ENCODE measurements at regions not wholly inside any gene's neighbourhood (a gene's known extent, or its start where the extent isn't known, plus 50 kb on each side); places are given as distances from the start of the nearest gene placed in this dataset.

DNA sequence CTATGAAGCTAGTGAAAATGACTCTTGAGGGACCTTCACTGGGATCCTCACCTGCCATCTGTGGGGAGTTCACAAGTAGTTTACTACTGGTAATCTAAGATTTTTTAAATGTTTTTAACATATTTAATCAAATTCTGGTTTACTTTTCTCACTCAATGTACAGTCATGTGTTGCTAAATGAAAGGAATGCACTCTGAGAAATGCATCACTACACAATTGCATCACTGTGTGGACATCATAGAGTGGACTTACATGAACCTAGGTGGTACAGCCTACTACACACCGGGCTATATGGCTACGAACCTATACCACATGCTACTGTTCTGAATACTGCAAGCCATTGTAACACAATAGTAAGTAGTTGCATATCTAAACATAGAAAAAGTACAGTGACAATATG, 528.0 kb downstream of the BCL11A start:
- Histone ChIP-seq H3K9me3 (ENCODE audit: control insufficient read depth in 2 of 2, insufficient read depth in 1 of 2, low read depth in 1 of 2, low read length in 1 of 2) (peaks cover 0 to 2% of the 10 kb centered on the region in 2 donors), H3K4me1 (ENCODE audit: control insufficient read depth in 2 of 2, insufficient read depth in 2 of 2, low read length in 1 of 2) (no peaks in the 10 kb centered on the region), H3K36me3 (ENCODE audit: control insufficient read depth in 2 of 2, insufficient read depth in 2 of 2, low read length in 1 of 2) (no peaks in the 10 kb centered on the region), H3K27ac (ENCODE audit: low read depth in 2 of 2, low read length in 1 of 2) (no peak overlapping the region), H3K27me3 (ENCODE audit: control insufficient read depth in 1 of 2, insufficient read depth in 2 of 2, low read length in 2 of 2) (no peaks in the 10 kb centered on the region), H3K4me3 (ENCODE audit: low read depth in 1 of 2, low read length in 2 of 2) (no peak overlapping the region)
- 94 to 98% methylated on average over 2 of the region's 2 CpGs for WGBS, 2 donors

DNA sequence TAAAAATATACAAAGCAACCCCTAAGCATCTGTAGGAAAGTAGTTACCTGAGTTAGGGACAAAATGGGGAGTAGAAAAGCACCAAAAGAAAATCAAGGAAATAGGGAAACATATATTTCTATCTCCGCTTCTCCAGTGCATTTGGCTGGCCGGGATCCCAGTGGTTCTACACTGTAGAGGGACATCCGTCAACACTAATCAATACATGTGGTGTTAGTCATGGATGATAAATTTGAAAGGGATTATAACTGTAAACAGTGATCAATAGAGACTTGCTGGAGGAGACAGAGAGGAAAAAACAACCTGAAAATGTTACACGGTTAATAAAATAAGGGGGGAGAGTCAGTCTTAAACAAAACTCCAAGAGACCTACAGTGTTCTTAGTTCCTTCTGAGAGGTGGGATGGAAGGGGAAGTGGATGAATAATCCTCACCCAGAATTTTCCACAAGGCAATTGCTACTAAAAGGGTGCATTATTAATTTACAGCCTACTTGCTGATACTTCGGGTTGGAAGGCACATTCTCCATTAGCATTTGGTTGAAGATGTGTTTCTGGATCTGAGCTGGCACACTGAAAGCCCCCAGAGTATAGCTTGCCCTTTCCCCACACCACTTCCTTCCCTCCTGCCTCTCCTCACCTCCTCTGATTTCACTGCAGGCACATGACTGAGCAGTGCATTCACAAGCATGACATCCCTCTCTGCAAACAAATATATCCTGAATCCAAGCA, 530.0 kb downstream of the BCL11A start:
- WGBS, 2 donors = 72 to 77% methylated on average over 5 of the region's 5 CpGs
- H3K4me3 ChIP-seq (ENCODE audit: low read depth in 1 of 2, low read length in 2 of 2) = no peak overlapping the region

DNA sequence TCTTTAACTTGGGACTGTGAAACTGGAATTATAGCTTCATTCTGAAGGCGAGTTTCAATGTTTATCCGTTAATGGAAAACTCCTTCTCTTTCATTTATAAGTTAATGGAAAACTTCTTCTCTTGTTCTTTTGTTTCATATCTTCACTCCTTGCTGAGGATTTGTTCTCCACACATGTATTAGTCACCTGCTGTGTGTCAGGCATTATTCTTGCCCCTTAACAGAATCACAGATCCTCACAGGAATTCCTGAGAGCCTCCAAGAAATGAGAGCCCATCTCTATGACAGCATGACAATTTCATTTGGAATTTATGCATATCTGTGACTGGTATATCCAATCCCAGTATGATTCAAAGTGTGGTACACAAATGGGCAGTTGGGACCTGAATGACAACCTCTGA, 545.8 kb downstream of the BCL11A start:
- WGBS, 2 donors = 85 to 93% methylated on average over 2 of the region's 2 CpGs

More for the DNA sequence above, 530.0 kb downstream of the BCL11A start:
- Histone ChIP-seq H3K27ac (ENCODE audit: low read depth in 2 of 2, low read length in 1 of 2) (no peak overlapping the region), H3K4me1 (ENCODE audit: control insufficient read depth in 2 of 2, insufficient read depth in 2 of 2, low read length in 1 of 2) (no peaks in the 10 kb centered on the region), H3K9me3 (ENCODE audit: control insufficient read depth in 2 of 2, insufficient read depth in 1 of 2, low read depth in 1 of 2, low read length in 1 of 2) (no peaks in the 10 kb centered on the region), H3K36me3 (ENCODE audit: control insufficient read depth in 2 of 2, insufficient read depth in 2 of 2, low read length in 1 of 2) (no peaks in the 10 kb centered on the region), H3K27me3 (ENCODE audit: control insufficient read depth in 1 of 2, insufficient read depth in 2 of 2, low read length in 2 of 2) (no peaks in the 10 kb centered on the region)

DNA sequence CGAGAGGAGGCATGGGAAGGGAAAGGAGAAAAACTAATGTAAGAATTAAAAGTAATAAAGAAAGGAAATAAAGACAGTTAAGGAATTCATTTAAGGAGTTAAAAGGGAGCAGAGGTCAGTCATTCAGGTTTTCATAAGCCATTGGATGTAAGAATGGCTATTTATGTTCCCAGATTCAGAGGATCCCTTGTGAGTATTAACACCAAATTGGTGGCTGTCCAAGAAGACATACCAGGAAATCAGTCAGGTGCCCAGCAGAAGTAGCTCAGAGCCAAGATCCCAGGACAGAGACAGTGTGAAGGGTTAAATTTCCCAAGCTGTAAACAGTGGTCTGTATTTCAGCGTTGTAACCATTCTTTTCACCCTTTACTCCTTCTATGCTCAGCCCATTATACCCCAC, 550.4 kb downstream of the BCL11A start:
- 62 to 63% methylated on average over 2 of the region's 2 CpGs for WGBS, 2 donors
- H3K36me3 ChIP-seq (ENCODE audit: control insufficient read depth in 2 of 2, insufficient read depth in 2 of 2, low read length in 1 of 2) = no peaks in the 10 kb centered on the region
- no peak overlapping the region for H3K27ac ChIP-seq (ENCODE audit: low read depth in 2 of 2, low read length in 1 of 2)
- H3K4me3 ChIP-seq (ENCODE audit: low read depth in 1 of 2, low read length in 2 of 2) = no peak overlapping the region
- no peaks in the 10 kb centered on the region for H3K4me1 ChIP-seq (ENCODE audit: control insufficient read depth in 2 of 2, insufficient read depth in 2 of 2, low read length in 1 of 2)
- H3K27me3 ChIP-seq (ENCODE audit: control insufficient read depth in 1 of 2, insufficient read depth in 2 of 2, low read length in 2 of 2) = no peaks in the 10 kb centered on the region
- no peaks in the 10 kb centered on the region for H3K9me3 ChIP-seq (ENCODE audit: control insufficient read depth in 2 of 2, insufficient read depth in 1 of 2, low read depth in 1 of 2, low read length in 1 of 2)

More for the DNA sequence above, 545.8 kb downstream of the BCL11A start:
- Histone ChIP-seq H3K4me1 (ENCODE audit: control insufficient read depth in 2 of 2, insufficient read depth in 2 of 2, low read length in 1 of 2) (no peaks in the 10 kb centered on the region), H3K4me3 (ENCODE audit: low read depth in 1 of 2, low read length in 2 of 2) (no peak overlapping the region), H3K9me3 (ENCODE audit: control insufficient read depth in 2 of 2, insufficient read depth in 1 of 2, low read depth in 1 of 2, low read length in 1 of 2) (no peaks in the 10 kb centered on the region), H3K36me3 (ENCODE audit: control insufficient read depth in 2 of 2, insufficient read depth in 2 of 2, low read length in 1 of 2) (no peaks in the 10 kb centered on the region), H3K27me3 (ENCODE audit: control insufficient read depth in 1 of 2, insufficient read depth in 2 of 2, low read length in 2 of 2) (no peaks in the 10 kb centered on the region), H3K27ac (ENCODE audit: low read depth in 2 of 2, low read length in 1 of 2) (no peak overlapping the region)

DNA sequence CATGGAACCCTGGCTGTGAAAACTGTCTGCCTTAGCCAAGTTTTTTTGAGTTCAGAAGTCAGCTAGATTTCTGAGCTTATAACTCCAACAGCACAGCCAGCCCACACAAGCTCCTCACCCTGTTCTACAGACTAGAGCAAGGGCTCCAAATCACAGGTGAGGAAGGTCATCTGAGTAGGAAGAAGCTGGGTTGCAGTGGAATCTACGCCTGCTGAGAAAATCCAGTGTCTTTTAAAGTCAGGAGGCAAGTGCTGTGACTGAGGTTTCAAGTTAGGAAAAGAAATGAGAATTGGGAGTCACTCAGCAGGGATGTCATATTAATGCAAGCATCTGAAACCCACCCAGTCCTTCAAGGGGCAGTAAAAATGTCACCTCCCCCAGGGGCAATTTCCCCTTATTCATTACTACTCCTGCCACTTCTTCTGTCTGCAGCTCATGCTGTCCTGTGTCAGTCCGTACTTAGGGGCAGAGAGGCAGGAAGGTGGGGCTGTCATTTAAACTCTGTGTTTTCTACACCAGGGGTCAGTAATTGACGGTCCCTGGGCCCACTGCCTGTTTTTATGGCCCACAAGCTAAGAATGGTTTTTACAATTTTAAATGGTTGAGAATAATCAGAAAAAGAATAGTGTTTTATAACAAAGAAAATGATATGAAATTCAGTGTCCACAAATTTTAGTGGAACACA, 551.1 kb downstream of the BCL11A start:
- Histone ChIP-seq H3K36me3 (ENCODE audit: control insufficient read depth in 2 of 2, insufficient read depth in 2 of 2, low read length in 1 of 2) (no peaks in the 10 kb centered on the region), H3K4me3 (ENCODE audit: low read depth in 1 of 2, low read length in 2 of 2) (no peak overlapping the region), H3K4me1 (ENCODE audit: control insufficient read depth in 2 of 2, insufficient read depth in 2 of 2, low read length in 1 of 2) (no peaks in the 10 kb centered on the region), H3K27ac (ENCODE audit: low read depth in 2 of 2, low read length in 1 of 2) (no peak overlapping the region), H3K9me3 (ENCODE audit: control insufficient read depth in 2 of 2, insufficient read depth in 1 of 2, low read depth in 1 of 2, low read length in 1 of 2) (no peaks in the 10 kb centered on the region), H3K27me3 (ENCODE audit: control insufficient read depth in 1 of 2, insufficient read depth in 2 of 2, low read length in 2 of 2) (no peaks in the 10 kb centered on the region)
- 70 to 74% methylated on average over 3 of the region's 3 CpGs for WGBS, 2 donors

DNA sequence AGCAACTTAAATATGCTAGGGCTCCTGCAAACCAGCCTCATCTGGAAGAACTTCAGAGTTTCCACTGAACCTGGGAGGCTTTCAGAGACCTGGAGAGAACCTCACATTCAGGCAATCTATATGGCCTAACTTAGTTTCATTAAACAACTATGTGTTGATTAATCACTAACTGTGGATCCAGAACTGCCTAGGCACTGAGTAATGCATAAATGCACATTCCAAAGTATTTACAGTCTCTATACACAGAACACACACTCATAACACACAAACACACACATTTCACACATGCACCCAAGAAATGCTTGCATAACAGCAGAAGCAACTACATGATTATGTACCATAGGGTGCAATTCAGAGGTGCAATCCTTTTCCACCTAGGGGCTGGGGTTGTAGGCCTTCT, 552.8 kb downstream of the BCL11A start:
- Histone ChIP-seq H3K4me1 (ENCODE audit: control insufficient read depth in 2 of 2, insufficient read depth in 2 of 2, low read length in 1 of 2) (no peaks in the 10 kb centered on the region), H3K36me3 (ENCODE audit: control insufficient read depth in 2 of 2, insufficient read depth in 2 of 2, low read length in 1 of 2) (no peaks in the 10 kb centered on the region), H3K27me3 (ENCODE audit: control insufficient read depth in 1 of 2, insufficient read depth in 2 of 2, low read length in 2 of 2) (no peaks in the 10 kb centered on the region), H3K4me3 (ENCODE audit: low read depth in 1 of 2, low read length in 2 of 2) (no peak overlapping the region), H3K9me3 (ENCODE audit: control insufficient read depth in 2 of 2, insufficient read depth in 1 of 2, low read depth in 1 of 2, low read length in 1 of 2) (no peaks in the 10 kb centered on the region), H3K27ac (ENCODE audit: low read depth in 2 of 2, low read length in 1 of 2) (no peak overlapping the region)

DNA sequence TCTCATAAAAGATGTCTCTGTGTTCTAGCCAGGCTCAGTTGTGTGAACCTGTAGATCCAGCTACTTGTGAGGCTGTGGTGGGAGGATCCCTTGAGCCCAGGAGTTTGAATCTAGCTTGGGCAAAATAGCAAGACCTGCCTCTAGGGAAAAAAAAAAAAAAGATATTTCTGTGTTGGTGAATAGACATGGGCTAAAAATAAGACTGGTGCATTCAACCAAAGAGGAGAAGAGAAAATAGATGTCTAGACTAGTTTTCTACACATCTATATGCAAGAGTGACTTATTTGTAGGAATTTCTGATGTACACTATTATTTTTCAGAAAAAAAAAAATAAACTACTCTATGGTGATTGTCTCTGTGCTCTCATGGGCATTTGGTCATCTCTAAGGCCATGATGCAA, 555.1 kb downstream of the BCL11A start:
- Histone ChIP-seq H3K4me3 (ENCODE audit: low read depth in 1 of 2, low read length in 2 of 2) (no peak overlapping the region), H3K27ac (ENCODE audit: low read depth in 2 of 2, low read length in 1 of 2) (no peak overlapping the region), H3K9me3 (ENCODE audit: control insufficient read depth in 2 of 2, insufficient read depth in 1 of 2, low read depth in 1 of 2, low read length in 1 of 2) (no peaks in the 10 kb centered on the region), H3K36me3 (ENCODE audit: control insufficient read depth in 2 of 2, insufficient read depth in 2 of 2, low read length in 1 of 2) (no peaks in the 10 kb centered on the region), H3K4me1 (ENCODE audit: control insufficient read depth in 2 of 2, insufficient read depth in 2 of 2, low read length in 1 of 2) (no peaks in the 10 kb centered on the region), H3K27me3 (ENCODE audit: control insufficient read depth in 1 of 2, insufficient read depth in 2 of 2, low read length in 2 of 2) (no peaks in the 10 kb centered on the region)

DNA sequence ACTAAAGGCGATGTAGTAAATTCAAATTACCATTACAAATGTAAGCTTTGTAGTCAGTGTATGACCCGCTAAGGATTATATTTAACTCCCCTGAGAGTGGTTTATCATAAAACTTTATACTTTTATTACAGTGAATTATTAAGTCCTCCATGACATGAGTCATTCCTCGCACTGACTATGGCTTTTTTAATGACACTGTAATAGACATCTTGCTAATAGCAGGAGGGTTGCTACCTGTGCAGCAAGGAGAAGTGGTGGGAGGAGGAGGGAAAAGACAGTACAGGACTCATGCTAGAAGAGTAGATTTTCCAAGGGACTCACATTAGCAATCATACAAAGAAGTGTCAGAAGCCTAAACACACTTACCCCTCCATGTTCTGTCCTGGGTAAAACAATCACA, 556.1 kb downstream of the BCL11A start:
- Histone ChIP-seq H3K36me3 (ENCODE audit: control insufficient read depth in 2 of 2, insufficient read depth in 2 of 2, low read length in 1 of 2) (no peaks in the 10 kb centered on the region), H3K9me3 (ENCODE audit: control insufficient read depth in 2 of 2, insufficient read depth in 1 of 2, low read depth in 1 of 2, low read length in 1 of 2) (no peaks in the 10 kb centered on the region)
- 85 to 92% methylated on average over 3 of the region's 3 CpGs for WGBS, 2 donors

DNA sequence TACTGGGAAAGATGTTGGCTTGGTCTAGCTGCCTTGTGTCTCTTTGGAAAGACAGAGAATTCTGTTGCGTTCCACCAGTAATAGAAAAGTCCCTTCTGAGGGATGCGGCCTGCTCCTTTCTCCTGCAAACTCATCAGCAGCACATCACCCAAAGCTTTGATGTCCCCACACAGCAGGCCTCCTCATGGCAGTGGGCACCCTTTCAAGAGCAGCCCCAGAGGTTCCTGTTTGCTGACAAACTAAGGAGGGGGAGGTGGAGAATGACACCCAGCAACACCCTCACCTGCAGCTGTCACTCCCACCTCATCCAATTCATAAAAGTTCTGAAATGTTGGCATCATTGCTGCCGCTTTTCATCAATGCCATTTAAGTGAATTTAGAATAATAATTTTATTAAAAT, 556.6 kb downstream of the BCL11A start:
- no peaks in the 10 kb centered on the region for H3K4me1 ChIP-seq (ENCODE audit: control insufficient read depth in 2 of 2, insufficient read depth in 2 of 2, low read length in 1 of 2)
- no peak overlapping the region for H3K4me3 ChIP-seq (ENCODE audit: low read depth in 1 of 2, low read length in 2 of 2)
- no peaks in the 10 kb centered on the region for H3K27me3 ChIP-seq (ENCODE audit: control insufficient read depth in 1 of 2, insufficient read depth in 2 of 2, low read length in 2 of 2)
- H3K27ac ChIP-seq (ENCODE audit: low read depth in 2 of 2, low read length in 1 of 2) = no peak overlapping the region
- no peaks in the 10 kb centered on the region for H3K36me3 ChIP-seq (ENCODE audit: control insufficient read depth in 2 of 2, insufficient read depth in 2 of 2, low read length in 1 of 2)
- H3K9me3 ChIP-seq (ENCODE audit: control insufficient read depth in 2 of 2, insufficient read depth in 1 of 2, low read depth in 1 of 2, low read length in 1 of 2) = no peaks in the 10 kb centered on the region
- WGBS, 2 donors = 75 to 94% methylated on average over 3 of the region's 3 CpGs

More for the DNA sequence above, 556.1 kb downstream of the BCL11A start:
- H3K4me3 ChIP-seq (ENCODE audit: low read depth in 1 of 2, low read length in 2 of 2) = no peak overlapping the region
- H3K27ac ChIP-seq (ENCODE audit: low read depth in 2 of 2, low read length in 1 of 2) = no peak overlapping the region
- H3K4me1 ChIP-seq (ENCODE audit: control insufficient read depth in 2 of 2, insufficient read depth in 2 of 2, low read length in 1 of 2) = no peaks in the 10 kb centered on the region
- no peaks in the 10 kb centered on the region for H3K27me3 ChIP-seq (ENCODE audit: control insufficient read depth in 1 of 2, insufficient read depth in 2 of 2, low read length in 2 of 2)

DNA sequence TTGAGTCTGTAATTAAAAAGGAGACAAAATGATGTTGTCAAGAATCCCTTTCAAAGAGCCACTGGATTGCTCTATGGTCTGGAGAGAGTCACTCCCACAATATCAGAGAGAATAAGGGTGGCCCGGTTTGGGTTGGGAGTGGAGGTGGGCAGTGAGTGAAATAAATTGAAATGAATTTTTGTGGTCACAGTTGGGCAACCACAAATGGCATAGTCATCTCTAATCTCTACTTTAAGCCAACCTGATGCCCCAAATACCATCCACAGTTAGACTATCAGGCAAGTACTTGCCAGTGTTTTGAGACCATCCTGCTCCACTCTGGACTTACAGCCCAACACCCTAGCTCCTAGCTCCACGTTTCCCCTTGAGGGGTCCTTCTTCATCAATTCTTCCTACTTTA, 559.7 kb downstream of the BCL11A start:
- Histone ChIP-seq H3K4me1 (ENCODE audit: control insufficient read depth in 2 of 2, insufficient read depth in 2 of 2, low read length in 1 of 2) (no peaks in the 10 kb centered on the region), H3K4me3 (ENCODE audit: low read depth in 1 of 2, low read length in 2 of 2) (no peak overlapping the region), H3K9me3 (ENCODE audit: control insufficient read depth in 2 of 2, insufficient read depth in 1 of 2, low read depth in 1 of 2, low read length in 1 of 2) (no peaks in the 10 kb centered on the region), H3K27me3 (ENCODE audit: control insufficient read depth in 1 of 2, insufficient read depth in 2 of 2, low read length in 2 of 2) (no peaks in the 10 kb centered on the region), H3K27ac (ENCODE audit: low read depth in 2 of 2, low read length in 1 of 2) (no peak overlapping the region), H3K36me3 (ENCODE audit: control insufficient read depth in 2 of 2, insufficient read depth in 2 of 2, low read length in 1 of 2) (no peaks in the 10 kb centered on the region)
- 83 to 84% methylated on average over 2 of the region's 2 CpGs for WGBS, 2 donors
